Caco-2 (cell line): ENCODE measurements at regions not wholly inside any gene's neighbourhood (a gene's known extent, or its start where the extent isn't known, plus 50 kb on each side); places are given as distances from the start of the nearest gene placed in this dataset.

ENCODE experiments used
- BruUV-seq: library from RNA; stranded (reverse); fragments of 400-500 nt; replicated peaks from 2 replicates; lab custom pipeline; 2021; lab: Mats Ljungman, UMichigan
- CTCF ChIA-PET: fragments of 300-600 bp; sonication (Branson Sonifier 250); formaldehyde crosslinking; loops from one replicate; lab custom pipeline; 2022; ENCODE audit warnings: antibody characterized with exemption; lab: Charles Lee
- POLR2A ChIA-PET: fragments of 300-600 bp; sonication (Branson Sonifier 250); formaldehyde crosslinking; loops from one replicate; lab custom pipeline; 2022; ENCODE audit warnings: antibody characterized with exemption; lab: Charles Lee
- DNase-seq, 2 experiments: peaks; one replicate each; pipeline versions ENCODE4 v3.0.0 to v3.0.0-alpha.2; 2020 to 2022
- H3K27me3 ChIP-seq: replicated peaks from 2 replicates; pipeline ENCODE4 v1.6.0; 2011; ENCODE audit warnings: low read length; ENCODE audit not compliant: control insufficient read depth, insufficient read depth
- H3K36me3 ChIP-seq: 2 replicates; pipeline ENCODE4 v1.5.1; 2011; ENCODE audit warnings: low read length; ENCODE audit not compliant: control insufficient read depth, insufficient read depth
- H3K4me1 ChIP-seq: fragments of 250-450 bp; sonication (Bioruptor Pico); 2 replicates; pipeline ENCODE4 v1.5.1; 2020; ENCODE audit warnings: mild to moderate bottlenecking
- H3K4me3 ChIP-seq: 2 replicates; pipeline ENCODE4 v1.5.1; 2011; ENCODE audit warnings: low read depth, mild to moderate bottlenecking, control low read depth, low read length
- H3K9me3 ChIP-seq: fragments of 250-450 bp; sonication (Bioruptor Pico); 2 replicates; pipeline ENCODE4 v1.5.1; 2020; ENCODE audit warnings: mild to moderate bottlenecking, moderate library complexity
- H3K27ac Mint-ChIP-seq: one replicate; pipeline ENCODE4 v1.8.0; 2022; ENCODE audit warnings: mixed read lengths; ENCODE audit not compliant: unreplicated experiment
- H3K27me3 Mint-ChIP-seq: one replicate; pipeline ENCODE4 v1.8.0; 2022; ENCODE audit warnings: mixed read lengths; ENCODE audit not compliant: insufficient read depth, unreplicated experiment
- H3K36me3 Mint-ChIP-seq: one replicate; pipeline ENCODE4 v1.8.0; 2022; ENCODE audit warnings: mild to moderate bottlenecking, mixed read lengths; ENCODE audit not compliant: insufficient read depth, unreplicated experiment
- H3K4me1 Mint-ChIP-seq: one replicate; pipeline ENCODE4 v1.8.0; 2022; ENCODE audit warnings: low read depth, mixed read lengths; ENCODE audit not compliant: unreplicated experiment
- H3K4me3 Mint-ChIP-seq: one replicate; pipeline ENCODE4 v1.8.0; 2022; ENCODE audit warnings: mild to moderate bottlenecking, moderate library complexity, mixed read lengths; ENCODE audit not compliant: unreplicated experiment
- H3K9me3 Mint-ChIP-seq: one replicate; pipeline ENCODE4 v1.8.0; 2022; ENCODE audit warnings: mixed read lengths; ENCODE audit not compliant: unreplicated experiment
- intact Hi-C: fragments of 100-400 bp; cut with micrococcal nuclease; formaldehyde crosslinking; loops from one replicate; pipeline ENCODE4 v1.10.0; 2022; ENCODE audit not compliant: unreplicated experiment
- TF ChIP-seq, protein P1 (sequence below), 2 experiments: fragments of 200-600 bp in 1 of 2; IDR thresholded peaks; 1 replicate in 1 of 2; 2 replicates in 1 of 2; pipeline versions ENCODE4 v1.5.1 to v1.8.0; 2011 to 2022; ENCODE audit warnings: antibody characterized with exemption in 1 of 2, control low read depth in 1 of 2, inconsistent platforms in 1 of 2, low read depth in 1 of 2, low read length in 1 of 2, mild to moderate bottlenecking in 1 of 2, moderate library complexity in 1 of 2; ENCODE audit not compliant: insufficient read depth in 1 of 2, severe bottlenecking in 1 of 2, unreplicated experiment in 1 of 2

GRCh38 chr2:180630756-180631155 is 349.6 kb upstream of the UBE2E3 start:
- no TSS peak for BruUV-seq
- Mint-ChIP-seq H3K27ac (no peak overlapping the region), H3K4me1 (no peaks in the 10 kb centered on the region), H3K9me3 (no peaks in the 10 kb centered on the region), H3K36me3 (no peaks in the 10 kb centered on the region), H3K27me3 (peaks cover 5% of the 10 kb centered on the region), H3K4me3 (no peak overlapping the region)
- CTCF ChIA-PET = no interaction called here
- POLR2A ChIA-PET = no interaction called here
- Histone ChIP-seq H3K36me3 (no peaks in the 10 kb centered on the region), H3K4me1 (no peaks in the 10 kb centered on the region), H3K4me3 (no peak overlapping the region), H3K27me3 (no peaks in the 10 kb centered on the region), H3K9me3 (no peaks in the 10 kb centered on the region)
- TF ChIP-seq, protein P1, sequence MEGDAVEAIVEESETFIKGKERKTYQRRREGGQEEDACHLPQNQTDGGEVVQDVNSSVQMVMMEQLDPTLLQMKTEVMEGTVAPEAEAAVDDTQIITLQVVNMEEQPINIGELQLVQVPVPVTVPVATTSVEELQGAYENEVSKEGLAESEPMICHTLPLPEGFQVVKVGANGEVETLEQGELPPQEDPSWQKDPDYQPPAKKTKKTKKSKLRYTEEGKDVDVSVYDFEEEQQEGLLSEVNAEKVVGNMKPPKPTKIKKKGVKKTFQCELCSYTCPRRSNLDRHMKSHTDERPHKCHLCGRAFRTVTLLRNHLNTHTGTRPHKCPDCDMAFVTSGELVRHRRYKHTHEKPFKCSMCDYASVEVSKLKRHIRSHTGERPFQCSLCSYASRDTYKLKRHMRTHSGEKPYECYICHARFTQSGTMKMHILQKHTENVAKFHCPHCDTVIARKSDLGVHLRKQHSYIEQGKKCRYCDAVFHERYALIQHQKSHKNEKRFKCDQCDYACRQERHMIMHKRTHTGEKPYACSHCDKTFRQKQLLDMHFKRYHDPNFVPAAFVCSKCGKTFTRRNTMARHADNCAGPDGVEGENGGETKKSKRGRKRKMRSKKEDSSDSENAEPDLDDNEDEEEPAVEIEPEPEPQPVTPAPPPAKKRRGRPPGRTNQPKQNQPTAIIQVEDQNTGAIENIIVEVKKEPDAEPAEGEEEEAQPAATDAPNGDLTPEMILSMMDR (IDR thresholded peaks at IDR 0.05; ENCODE audit: insufficient read depth in 1 of 2, low read depth in 1 of 2, low read length in 1 of 2, severe bottlenecking in 1 of 2, unreplicated experiment in 1 of 2) = no peak
- no peak for DNase-seq
- intact Hi-C loops = no loop called here

GRCh38 chr2:180625006-180625844 is 355.2 kb upstream of the UBE2E3 start:
- no TSS peak for BruUV-seq
- H3K27me3 Mint-ChIP-seq = peaks cover 5% of the 10 kb centered on the region
- Histone ChIP-seq H3K36me3 (no peaks in the 10 kb centered on the region), H3K27me3 (no peaks in the 10 kb centered on the region), H3K4me1 (no peaks in the 10 kb centered on the region), H3K4me3 (no peak overlapping the region), H3K9me3 (no peaks in the 10 kb centered on the region)
- TF ChIP-seq, protein P1 (IDR thresholded peaks at IDR 0.05; ENCODE audit: insufficient read depth in 1 of 2, low read depth in 1 of 2, low read length in 1 of 2, severe bottlenecking in 1 of 2, unreplicated experiment in 1 of 2) = no peak
- no peaks in the 10 kb centered on the region for H3K4me1 Mint-ChIP-seq
- no peaks in the 10 kb centered on the region for H3K36me3 Mint-ChIP-seq
- ChIA-PET POLR2A (no interaction called here), CTCF (no interaction called here)
- H3K4me3 Mint-ChIP-seq = no peak overlapping the region
- intact Hi-C loops = no loop called here
- H3K27ac Mint-ChIP-seq = no peak overlapping the region
- no peak for DNase-seq
- H3K9me3 Mint-ChIP-seq = no peaks in the 10 kb centered on the region

GRCh38 chr2:180621941-180622918 is 358.2 kb upstream of the UBE2E3 start:
- H3K4me1 Mint-ChIP-seq = no peaks in the 10 kb centered on the region
- ChIA-PET CTCF (no interaction called here), POLR2A (no interaction called here)
- H3K9me3 Mint-ChIP-seq = no peaks in the 10 kb centered on the region
- BruUV-seq = no TSS peak
- DNase-seq = no peak
- H3K4me3 Mint-ChIP-seq = no peak overlapping the region
- no peak overlapping the region for H3K27ac Mint-ChIP-seq
- no peaks in the 10 kb centered on the region for H3K27me3 ChIP-seq
- H3K9me3 ChIP-seq = no peaks in the 10 kb centered on the region
- no peak overlapping the region for H3K4me3 ChIP-seq
- no peaks in the 10 kb centered on the region for H3K36me3 Mint-ChIP-seq
- TF ChIP-seq, protein P1 (IDR thresholded peaks at IDR 0.05; ENCODE audit: insufficient read depth in 1 of 2, low read depth in 1 of 2, low read length in 1 of 2, severe bottlenecking in 1 of 2, unreplicated experiment in 1 of 2) = no peak
- peaks cover 2% of the 10 kb centered on the region for H3K27me3 Mint-ChIP-seq
- no peaks in the 10 kb centered on the region for H3K4me1 ChIP-seq
- no peaks in the 10 kb centered on the region for H3K36me3 ChIP-seq
- intact Hi-C loops = no loop called here
